K562 (cell line): ENCODE measurements at regions not wholly inside any gene's neighbourhood (a gene's known extent, or its start where the extent isn't known, plus 50 kb on each side); places are given as distances from the start of the nearest gene placed in this dataset.

ENCODE experiments used
- ARHGAP35 ChIP-seq: fragments of 450-650 bp; IDR thresholded peaks from 2 replicates; pipeline ENCODE4 v1.6.1; 2018; ENCODE audit not compliant: partially characterized antibody
- BRCA1 ChIP-seq, 2 experiments: fragments of 450-650 bp in 1 of 2; sonication (generic) in 1 of 2; formaldehyde crosslinking in 1 of 2; IDR thresholded peaks; 2 replicates each; pipeline versions ENCODE4 v1.5.0 to v1.6.1; 2017 to 2020; ENCODE audit warnings: mild to moderate bottlenecking in 1 of 2, missing genetic modification reagents in 1 of 2
- CREM ChIP-seq: IDR thresholded peaks from 2 replicates; pipeline ENCODE4 v1.6.1; 2014; ENCODE audit warnings: antibody characterized with exemption, low read depth
- ELF2 ChIP-seq: fragments of 250-450 bp; sonication (Bioruptor Pico); IDR thresholded peaks from 2 replicates; pipeline ENCODE4 v1.5.0; 2021; ENCODE audit warnings: mild to moderate bottlenecking
- MAFK ChIP-seq: IDR thresholded peaks from 2 replicates; pipeline ENCODE4 v1.6.1; 2011; ENCODE audit warnings: low read length, improper control_type of control experiment
- MLLT1 ChIP-seq, 2 experiments: fragments of 450-650 bp; IDR thresholded peaks; 2 replicates each; pipeline ENCODE4 v1.6.1; 2016
- NFE2L1 ChIP-seq: fragments of 450-650 bp; IDR thresholded peaks from 2 replicates; pipeline ENCODE4 v1.6.1; 2016; ENCODE audit warnings: missing genetic modification characterization, low read depth, mild to moderate bottlenecking, missing compliant biosample characterization, moderate library complexity, borderline replicate concordance
- RBM22 ChIP-seq: fragments of 200-400 bp; formaldehyde crosslinking; IDR thresholded peaks from 2 replicates; pipeline ENCODE4 v1.6.1; 2018; ENCODE audit warnings: low read length, low read depth; ENCODE audit not compliant: poor library complexity, severe bottlenecking
- ZFP36 ChIP-seq: fragments of 150-350 bp; IDR thresholded peaks from 2 replicates; pipeline ENCODE4 v1.6.1; 2018; ENCODE audit warnings: low read length, low read depth; ENCODE audit not compliant: partially characterized antibody
- ZNF609 ChIP-seq: sonication (generic); formaldehyde crosslinking; IDR thresholded peaks from 2 replicates; pipeline ENCODE4 v1.8.1; 2023; ENCODE audit warnings: missing genetic modification reagents, mild to moderate bottlenecking, borderline replicate concordance
- ZNF707 ChIP-seq: fragments of 250-450 bp; sonication (Bioruptor Pico); conservative IDR thresholded peaks from 2 replicates; pipeline ENCODE4 v1.8.0; 2022; ENCODE audit warnings: inconsistent platforms, mild to moderate bottlenecking, moderate library complexity
- TF ChIP-seq, protein P1 (sequence below), 2 experiments: IDR thresholded peaks in 1 of 2; conservative IDR thresholded peaks in 1 of 2; 2 replicates each; pipeline ENCODE4 v1.6.1; 2016; ENCODE audit warnings: low read depth in 2 of 2, mild to moderate bottlenecking in 1 of 2, missing compliant biosample characterization in 1 of 2, missing genetic modification characterization in 1 of 2, moderate library complexity in 1 of 2
- TF ChIP-seq, protein P2 (sequence below): sonication (generic); formaldehyde crosslinking; IDR thresholded peaks from 2 replicates; pipeline ENCODE4 v1.8.0; 2023; ENCODE audit warnings: mild to moderate bottlenecking, missing genetic modification reagents
- TF ChIP-seq, protein P3 (sequence below), 3 experiments: IDR thresholded peaks in 2 of 3; conservative IDR thresholded peaks in 1 of 3; 2 replicates each; pipeline ENCODE4 v1.5.1; 2011 to 2012; ENCODE audit warnings: low read length in 3 of 3, mild to moderate bottlenecking in 3 of 3, control low read depth in 2 of 3, improper control_type of control experiment in 1 of 3, inconsistent platforms in 1 of 3, low read depth in 1 of 3, mixed read lengths in 1 of 3, moderate library complexity in 1 of 3; ENCODE audit not compliant: insufficient read depth in 2 of 3

GRCh38 chr9:119818726-119819435, 449.6 kb upstream of the BRINP1 start:
- TF ChIP-seq ZNF609 (no peak), NFE2L1 (tag) (no peak), ZFP36 (no peak), MAFK (no peak), RBM22 (no peak), ARHGAP35 (no peak), CREM (no peak), ELF2 (CRISPR knock-in tag) (no peak), MLLT1 (IDR thresholded peaks at IDR 0.05) (no peak), ZNF707 (CRISPR knock-in tag) (no peak), BRCA1 (IDR thresholded peaks at IDR 0.05) (no peak), BRCA1 (CRISPR knock-in tag; IDR thresholded peaks at IDR 0.05) (no peak)
- TF ChIP-seq, protein P1, sequence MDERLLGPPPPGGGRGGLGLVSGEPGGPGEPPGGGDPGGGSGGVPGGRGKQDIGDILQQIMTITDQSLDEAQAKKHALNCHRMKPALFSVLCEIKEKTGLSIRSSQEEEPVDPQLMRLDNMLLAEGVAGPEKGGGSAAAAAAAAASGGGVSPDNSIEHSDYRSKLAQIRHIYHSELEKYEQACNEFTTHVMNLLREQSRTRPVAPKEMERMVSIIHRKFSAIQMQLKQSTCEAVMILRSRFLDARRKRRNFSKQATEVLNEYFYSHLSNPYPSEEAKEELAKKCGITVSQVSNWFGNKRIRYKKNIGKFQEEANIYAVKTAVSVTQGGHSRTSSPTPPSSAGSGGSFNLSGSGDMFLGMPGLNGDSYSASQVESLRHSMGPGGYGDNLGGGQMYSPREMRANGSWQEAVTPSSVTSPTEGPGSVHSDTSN (CRISPR knock-in tag; IDR thresholded peaks at IDR 0.05; ENCODE audit: low read depth), result no peak
- TF ChIP-seq, protein P1 (tag; conservative IDR thresholded peaks at IDR 0.05; ENCODE audit: low read depth), result no peak
- TF ChIP-seq, protein P2, sequence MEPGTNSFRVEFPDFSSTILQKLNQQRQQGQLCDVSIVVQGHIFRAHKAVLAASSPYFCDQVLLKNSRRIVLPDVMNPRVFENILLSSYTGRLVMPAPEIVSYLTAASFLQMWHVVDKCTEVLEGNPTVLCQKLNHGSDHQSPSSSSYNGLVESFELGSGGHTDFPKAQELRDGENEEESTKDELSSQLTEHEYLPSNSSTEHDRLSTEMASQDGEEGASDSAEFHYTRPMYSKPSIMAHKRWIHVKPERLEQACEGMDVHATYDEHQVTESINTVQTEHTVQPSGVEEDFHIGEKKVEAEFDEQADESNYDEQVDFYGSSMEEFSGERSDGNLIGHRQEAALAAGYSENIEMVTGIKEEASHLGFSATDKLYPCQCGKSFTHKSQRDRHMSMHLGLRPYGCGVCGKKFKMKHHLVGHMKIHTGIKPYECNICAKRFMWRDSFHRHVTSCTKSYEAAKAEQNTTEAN (CRISPR knock-in tag), result no peak
- TF ChIP-seq, protein P3, sequence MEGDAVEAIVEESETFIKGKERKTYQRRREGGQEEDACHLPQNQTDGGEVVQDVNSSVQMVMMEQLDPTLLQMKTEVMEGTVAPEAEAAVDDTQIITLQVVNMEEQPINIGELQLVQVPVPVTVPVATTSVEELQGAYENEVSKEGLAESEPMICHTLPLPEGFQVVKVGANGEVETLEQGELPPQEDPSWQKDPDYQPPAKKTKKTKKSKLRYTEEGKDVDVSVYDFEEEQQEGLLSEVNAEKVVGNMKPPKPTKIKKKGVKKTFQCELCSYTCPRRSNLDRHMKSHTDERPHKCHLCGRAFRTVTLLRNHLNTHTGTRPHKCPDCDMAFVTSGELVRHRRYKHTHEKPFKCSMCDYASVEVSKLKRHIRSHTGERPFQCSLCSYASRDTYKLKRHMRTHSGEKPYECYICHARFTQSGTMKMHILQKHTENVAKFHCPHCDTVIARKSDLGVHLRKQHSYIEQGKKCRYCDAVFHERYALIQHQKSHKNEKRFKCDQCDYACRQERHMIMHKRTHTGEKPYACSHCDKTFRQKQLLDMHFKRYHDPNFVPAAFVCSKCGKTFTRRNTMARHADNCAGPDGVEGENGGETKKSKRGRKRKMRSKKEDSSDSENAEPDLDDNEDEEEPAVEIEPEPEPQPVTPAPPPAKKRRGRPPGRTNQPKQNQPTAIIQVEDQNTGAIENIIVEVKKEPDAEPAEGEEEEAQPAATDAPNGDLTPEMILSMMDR (IDR thresholded peaks at IDR 0.05 in 2 of 3, conservative IDR thresholded peaks at IDR 0.05 in 1 of 3; ENCODE audit: insufficient read depth in 2 of 3, low read depth in 1 of 3, low read length in 3 of 3), result no peak
